GF-D8 (cell line): ENCODE measurements at regions not wholly inside any gene's neighbourhood (a gene's known extent, or its start where the extent isn't known, plus 50 kb on each side); places are given as distances from the start of the nearest gene placed in this dataset.

Source experiments
- DNase-seq: peaks from one replicate; lab custom pipeline; 2025; lab: John Stamatoyannopoulos, UW

DNA sequence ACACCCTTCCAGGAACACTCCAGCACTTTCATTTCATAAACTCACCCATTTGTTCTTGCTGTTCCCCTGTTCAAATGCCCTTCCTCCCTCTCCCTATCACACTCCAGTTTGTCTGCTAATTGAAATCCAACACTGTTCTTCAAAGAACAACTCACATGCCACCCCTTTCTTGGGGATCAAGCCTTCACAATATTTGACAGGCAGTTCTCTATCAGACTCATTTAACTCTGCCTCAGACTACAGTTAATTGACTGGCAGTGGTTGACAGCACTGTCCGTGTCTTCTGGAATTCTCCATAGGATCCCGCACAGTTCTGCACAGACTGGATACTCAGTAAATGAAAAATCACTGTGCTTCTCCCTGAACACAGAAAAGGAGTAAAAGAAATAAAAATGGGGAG, 87.8 kb downstream of the PMP22 start:
- no peak for DNase-seq

DNA sequence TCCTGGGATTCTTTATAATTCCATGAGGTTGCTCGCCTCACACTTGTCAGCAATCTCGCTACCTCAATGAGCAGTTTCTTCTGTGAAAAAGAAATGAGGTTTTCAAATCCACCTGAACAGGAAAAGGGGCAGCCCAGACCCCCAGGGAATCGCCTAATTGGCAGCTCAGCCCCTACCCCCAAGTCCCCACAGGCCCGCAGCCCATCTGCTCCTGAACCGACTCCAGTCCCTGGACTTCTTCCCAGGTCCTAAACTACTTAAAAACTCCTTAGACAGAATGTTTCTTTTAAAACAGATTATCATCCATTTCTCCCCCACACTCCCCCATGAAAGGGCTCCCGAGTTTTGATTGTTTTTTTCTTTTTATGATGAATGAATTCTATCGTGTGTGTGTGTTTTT, 89.8 kb downstream of the PMP22 start:
- no peak for DNase-seq

DNA sequence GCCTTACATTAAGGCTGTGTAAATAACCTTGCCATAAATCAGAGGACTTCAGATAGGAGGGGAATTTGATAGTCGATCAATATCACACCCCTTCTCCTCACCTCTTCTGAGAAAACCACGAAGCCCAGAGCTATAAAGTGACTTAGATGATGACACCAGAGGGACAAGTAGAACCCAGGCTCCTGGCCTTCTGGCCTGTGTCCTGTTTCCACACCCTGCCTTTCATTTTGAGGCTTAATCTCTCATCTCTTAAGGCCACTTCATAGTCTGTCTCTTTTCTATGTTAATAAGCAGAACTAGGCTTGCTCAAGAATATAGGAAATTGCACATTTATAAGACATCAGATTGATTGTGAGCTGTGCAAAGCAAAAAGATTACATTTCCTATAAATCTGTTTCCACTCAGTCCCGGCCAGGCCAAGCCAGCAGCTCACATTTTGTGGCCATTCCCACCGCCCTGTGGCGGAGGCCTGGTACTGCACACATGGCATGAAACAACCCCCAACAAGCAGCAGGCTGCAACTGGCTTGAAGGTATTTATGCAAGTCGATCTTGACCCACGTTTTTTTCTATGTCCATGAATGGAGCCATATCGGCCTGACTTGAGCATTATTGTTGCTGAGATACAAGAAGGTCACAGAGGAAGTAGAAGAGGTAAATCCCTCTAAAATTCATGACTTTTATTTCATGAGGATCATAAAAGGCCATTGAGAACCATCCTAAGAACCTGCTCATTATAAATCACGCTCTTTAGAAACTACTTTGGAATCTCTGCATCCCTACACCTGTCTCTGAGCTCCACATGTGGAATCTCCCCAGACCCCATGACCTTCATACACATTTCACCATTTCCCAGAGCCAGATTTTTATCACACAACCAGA, 93.7 kb downstream of the PMP22 start:
- no peak for DNase-seq

- no peak for DNase-seq
Measured at GRCh38 chr17:15169676-15170075, 95.5 kb downstream of the PMP22 start.

DNA sequence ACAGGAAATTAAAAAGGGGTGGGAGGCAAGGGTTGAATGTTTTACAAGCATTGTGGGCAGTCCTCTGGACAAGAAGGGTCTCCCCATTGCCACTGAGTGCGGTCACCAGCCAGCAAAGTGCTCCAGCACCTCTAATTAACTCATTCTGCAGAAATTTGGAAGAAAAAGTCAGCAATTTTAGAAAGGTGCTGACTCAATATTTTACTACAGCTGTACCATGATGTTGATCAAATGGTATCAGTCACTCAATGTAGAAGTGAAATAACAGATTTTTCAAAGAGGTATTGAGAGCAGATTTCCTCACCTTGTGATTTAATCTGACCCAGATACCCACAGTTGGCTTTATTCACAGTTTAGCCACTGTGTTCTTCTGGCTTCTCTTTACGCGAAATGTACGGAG, 96.7 kb downstream of the PMP22 start:
- no peak for DNase-seq

GRCh38 chr17:15161395-15161794, 103.7 kb downstream of the PMP22 start:
- DNase-seq, result no peak

DNA sequence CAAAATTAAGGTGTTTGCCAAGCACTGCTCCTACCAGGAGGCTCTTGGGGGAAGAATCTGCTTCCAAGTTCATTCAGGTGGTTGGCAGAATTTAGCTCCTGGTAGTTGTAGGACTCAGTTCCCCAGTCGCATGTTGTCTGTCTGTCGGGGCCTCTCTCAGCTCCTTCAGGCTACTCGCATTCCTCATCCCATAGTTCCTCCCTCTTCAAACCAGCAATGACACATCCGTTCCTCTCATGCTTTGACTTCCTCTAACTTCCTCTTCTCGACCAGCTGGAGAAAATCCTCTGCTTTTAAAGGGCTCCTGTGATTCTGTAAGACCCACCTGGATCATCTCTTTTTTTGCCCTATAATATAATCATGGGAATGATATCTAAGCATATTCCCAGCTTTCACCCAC, 108.1 kb downstream of the PMP22 start:
- no peak for DNase-seq

DNA sequence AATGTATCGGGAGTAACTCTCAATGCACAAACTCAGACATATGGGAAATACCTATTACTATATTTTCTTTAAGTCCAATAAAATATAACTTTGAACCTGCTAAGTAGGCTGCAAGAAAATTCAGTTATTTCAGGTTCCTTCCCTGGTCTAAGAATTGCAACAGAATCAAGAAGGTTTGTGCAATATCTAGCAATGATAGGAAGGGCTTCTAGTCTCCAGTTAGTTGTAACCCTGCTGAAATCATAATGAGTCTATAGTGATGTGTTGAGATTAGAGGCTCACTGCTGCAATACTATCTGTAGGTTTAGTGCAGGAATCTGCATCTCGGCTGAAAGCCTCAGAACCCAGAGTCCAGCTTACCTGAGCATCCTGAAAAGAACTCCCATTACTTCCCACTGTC, 110.5 kb downstream of the PMP22 start:
- DNase-seq, result no peak

GRCh38 chr17:15145621-15146020, 119.5 kb downstream of the PMP22 start:
- DNase-seq, result no peak

DNA sequence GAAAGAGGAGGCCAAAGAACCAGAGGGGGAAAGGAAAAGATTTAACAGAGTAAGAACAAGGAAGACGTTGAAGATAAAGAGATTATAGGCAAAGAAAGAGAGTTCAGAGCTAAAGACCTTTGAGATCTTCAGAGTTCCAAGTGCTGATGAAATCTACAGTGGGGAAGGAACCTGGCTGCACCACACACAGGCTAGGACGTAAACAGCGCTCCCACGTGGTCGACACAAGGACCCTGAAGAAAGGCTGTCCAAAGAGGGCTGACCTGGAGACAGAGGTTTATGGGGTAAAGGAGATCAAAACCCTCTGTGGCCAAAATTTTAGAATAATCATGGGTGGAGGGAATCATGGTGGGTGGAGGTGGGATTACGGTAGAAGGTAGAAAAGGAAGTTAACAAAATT, 121.6 kb downstream of the PMP22 start:
- DNase-seq, result no peak

- DNase-seq, result no peak
Measured at GRCh38 chr17:15134363-15134762, 130.8 kb downstream of the PMP22 start.

- DNase-seq, result no peak
Measured at GRCh38 chr17:15133826-15134225, 131.3 kb downstream of the PMP22 start.

GRCh38 chr17:15133143-15133542, 132.0 kb downstream of the PMP22 start:
- DNase-seq, result no peak

GRCh38 chr17:15130426-15130825, 134.7 kb downstream of the PMP22 start:
- DNase-seq, result no peak

- no peak for DNase-seq
Measured at GRCh38 chr17:15129986-15130385, 135.1 kb downstream of the PMP22 start.

DNA sequence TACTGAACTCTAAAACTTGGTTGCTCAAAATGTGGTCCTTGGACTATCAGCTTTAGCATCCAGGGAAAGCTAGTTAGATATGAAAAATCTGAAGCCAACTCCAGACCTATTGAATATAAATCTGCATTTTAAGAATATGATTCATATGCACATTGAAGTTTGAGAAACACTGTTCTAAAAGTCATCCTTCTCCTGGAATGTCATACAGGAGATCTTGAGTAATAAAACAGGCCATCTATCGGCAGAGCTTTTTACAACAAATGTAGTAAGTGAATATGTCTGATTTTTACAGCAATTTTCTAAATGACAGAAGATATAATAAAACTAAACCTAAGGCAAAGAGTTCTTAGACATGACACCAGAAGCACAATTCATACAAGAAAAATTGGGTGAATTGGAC, 140.4 kb downstream of the PMP22 start:
- DNase-seq, result no peak

GRCh38 chr17:15124264-15124595, 140.9 kb downstream of the PMP22 start:
- no peak for DNase-seq

GRCh38 chr17:15123593-15124263, 141.4 kb downstream of the PMP22 start:
- DNase-seq, result no peak

DNA sequence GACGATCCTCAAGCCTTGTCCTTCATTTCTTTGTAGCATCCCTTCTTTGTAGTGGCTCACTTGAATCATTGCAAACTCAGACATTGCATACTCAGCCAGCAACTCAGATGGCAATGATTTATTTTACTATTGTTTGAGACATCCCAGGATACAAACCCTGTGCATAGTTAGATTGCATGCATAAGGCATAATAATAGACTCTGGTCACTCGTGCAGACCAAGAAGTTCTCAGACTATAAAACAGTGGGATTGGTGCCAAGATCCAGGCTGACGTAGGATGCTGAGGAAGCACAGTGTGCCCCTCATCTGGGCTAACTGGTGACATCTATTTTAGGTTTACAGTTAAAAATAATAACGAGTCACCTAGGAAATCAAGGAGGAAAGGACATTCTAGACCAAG, 142.3 kb downstream of the PMP22 start:
- DNase-seq, result no peak

DNA sequence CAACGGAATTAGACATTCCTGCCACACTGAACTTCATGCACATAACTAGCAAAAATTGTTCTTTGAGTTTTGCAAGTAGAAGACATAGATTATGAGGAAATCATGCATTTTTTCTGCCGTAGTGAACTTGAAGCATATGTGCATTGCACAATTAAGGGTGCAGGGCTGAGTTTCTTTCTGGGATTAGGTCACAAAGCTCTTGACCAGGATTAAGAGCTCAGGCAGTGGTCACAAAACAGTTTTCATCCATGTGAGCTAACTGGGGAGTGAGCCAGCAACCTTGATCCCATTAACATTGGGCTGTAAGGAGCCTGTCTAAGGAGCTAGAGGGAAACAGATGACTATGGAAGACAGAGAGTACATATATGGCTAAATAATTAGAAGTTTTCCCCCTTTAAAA, 143.7 kb downstream of the PMP22 start:
- DNase-seq, result no peak

- DNase-seq, result no peak
Measured at GRCh38 chr17:15119968-15120367, 145.2 kb downstream of the PMP22 start.

GRCh38 chr17:15117239-15117638, 147.9 kb downstream of the PMP22 start:
- DNase-seq, result no peak

DNA sequence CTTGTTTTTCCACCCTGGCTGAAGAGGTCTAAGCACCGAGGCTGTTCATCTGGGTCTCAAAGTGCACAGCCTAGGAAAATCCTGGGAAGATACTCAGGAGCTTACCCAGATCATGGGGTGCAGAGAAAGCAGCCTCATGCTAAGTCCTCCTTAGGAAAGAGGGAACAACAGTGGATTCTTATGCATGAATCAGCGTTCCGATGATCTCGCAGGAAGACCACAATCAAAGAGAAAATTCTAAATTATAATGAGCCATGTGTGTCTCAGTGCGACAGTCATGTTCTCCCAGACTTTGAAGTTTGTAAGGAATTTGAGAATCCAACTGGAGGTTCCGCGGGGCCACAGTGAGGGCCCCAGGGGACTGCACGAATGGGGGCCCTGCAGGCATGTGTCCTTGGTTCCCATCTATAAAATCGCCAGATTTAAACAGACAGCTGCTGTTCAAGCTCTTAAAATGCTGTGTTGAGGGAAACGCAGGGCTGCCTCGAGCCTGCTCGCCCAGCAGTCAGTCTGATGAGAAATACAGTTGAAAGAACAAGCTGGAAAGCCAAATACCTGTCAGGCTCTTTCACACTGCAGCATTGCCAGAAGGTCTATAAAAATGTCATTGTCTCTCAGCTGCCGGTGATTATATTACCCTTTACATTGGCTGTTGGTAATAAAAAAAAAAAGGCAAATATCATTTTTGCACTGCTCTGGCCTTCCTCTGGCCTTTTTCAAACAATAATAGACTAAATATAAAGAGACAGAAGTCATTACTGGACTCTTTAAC, 152.1 kb downstream of the PMP22 start:
- no peak for DNase-seq
